Lower leg skin (tissue), 4 donors: ENCODE measurements at regions not wholly inside any gene's neighbourhood (a gene's known extent, or its start where the extent isn't known, plus 50 kb on each side); places are given as distances from the start of the nearest gene placed in this dataset.
"Not testable (repeated sequence)": the region's sequence is repeated elsewhere in the genome, so short reads cannot be mapped to it uniquely, and the experiment has no call there.

Experiments
- DNase-seq, 2 donors: peaks; one replicate each; pipeline ENCODE4 v3.0.0-alpha.2; 2019; ENCODE audit warnings: low spot score in 2 of 2
- H3K4me3 ChIP-seq: fragments of 200-600 bp; sonication (generic); 2 replicates; pipeline ENCODE4 v1.5.1; 2017; ENCODE audit warnings: mild to moderate bottlenecking, low read depth; ENCODE audit not compliant: poor library complexity, severe bottlenecking
- CTCF ChIP-seq, 3 donors: fragments of 450-650 bp; IDR thresholded peaks; one replicate each; pipeline ENCODE4 v1.5.1; 2016; ENCODE audit warnings: antibody characterized with exemption in 3 of 3, mild to moderate bottlenecking in 3 of 3, moderate library complexity in 2 of 3
- POLR2A ChIP-seq, 2 donors: fragments of 450-650 bp; IDR thresholded peaks; one replicate each; pipeline ENCODE4 v1.6.1; 2016 to 2017; ENCODE audit warnings: antibody characterized with exemption in 2 of 2, mild to moderate bottlenecking in 1 of 2, moderate library complexity in 1 of 2
- WGBS, 2 donors: methylation state at CpG; one replicate each; pipeline ENCODE4 v1.1.5; 2018; 5-methylcytosine and 5-hydroxymethylcytosine counted together
- intact Hi-C: fragments of 100-400 bp; cut with DNase I; formaldehyde crosslinking; loops from one replicate; pipeline ENCODE4 v1.15.0; 2023; ENCODE audit warnings: low total_unique reads

GRCh38 chrX:129323115-129323514 is 200.2 kb downstream of the SMARCA1 start:
- 59 to 69% methylated on average over 3 of the region's 3 CpGs for WGBS, 2 donors
- no peak for DNase-seq
- TF ChIP-seq POLR2A (IDR thresholded peaks at IDR 0.05) (no peak), CTCF (IDR thresholded peaks at IDR 0.05) (no peak)
- H3K4me3 ChIP-seq: no peak overlapping the region
- intact Hi-C loops: no loop called here

- intact Hi-C loops: no loop called here
- no peak for TF ChIP-seq POLR2A (IDR thresholded peaks at IDR 0.05)
- no peak for TF ChIP-seq CTCF (IDR thresholded peaks at IDR 0.05)
- 53 to 75% methylated on average over 1 of the region's 1 CpG for WGBS, 2 donors
Measured at GRCh38 chrX:129318375-129318774, 204.9 kb downstream of the SMARCA1 start.

GRCh38 chrX:129316461-129316860 is 206.8 kb downstream of the SMARCA1 start:
- TF ChIP-seq POLR2A (IDR thresholded peaks at IDR 0.05) (no peak), CTCF (IDR thresholded peaks at IDR 0.05) (no peak)
- no peak for DNase-seq
- H3K4me3 ChIP-seq: no peak overlapping the region
- WGBS, 2 donors: 80 to 86% methylated on average over 2 of the region's 2 CpGs
- intact Hi-C loops: no loop called here

More at GRCh38 chrX:129318375-129318774, 204.9 kb downstream of the SMARCA1 start:
- H3K4me3 ChIP-seq: no peak overlapping the region
- no peak for DNase-seq

- 49 to 64% methylated on average over 2 of the region's 2 CpGs for WGBS, 2 donors
- intact Hi-C loops: no loop called here
- DNase-seq: no peak
- TF ChIP-seq POLR2A (IDR thresholded peaks at IDR 0.05): no peak
- H3K4me3 ChIP-seq: no peak overlapping the region
Measured at GRCh38 chrX:129310000-129310399, 213.3 kb downstream of the SMARCA1 start.

GRCh38 chrX:129262912-129263311 is 260.4 kb downstream of the SMARCA1 start:
- intact Hi-C loops: no loop called here
- 65 to 85% methylated on average over 4 of the region's 4 CpGs for WGBS, 2 donors
- H3K4me3 ChIP-seq: no peak overlapping the region
- no peak for DNase-seq
- TF ChIP-seq POLR2A (IDR thresholded peaks at IDR 0.05): no peak
- no peak for TF ChIP-seq CTCF (IDR thresholded peaks at IDR 0.05)

- H3K4me3 ChIP-seq, intact Hi-C loops, DNase-seq: not testable (repeated sequence)
- WGBS, 2 donors: 77 to 98% methylated on average over 5 of the region's 5 CpGs
Measured at GRCh38 chrX:129255516-129255915, 267.8 kb downstream of the SMARCA1 start.

- H3K4me3 ChIP-seq: no peak overlapping the region
- no peak for TF ChIP-seq POLR2A (IDR thresholded peaks at IDR 0.05)
- DNase-seq: no peak
- intact Hi-C loops: no loop called here
- WGBS, 2 donors: 67 to 75% methylated on average over 3 of the region's 3 CpGs
Measured at GRCh38 chrX:129249563-129249962, 273.7 kb downstream of the SMARCA1 start.
